ENCODE measurements at regions not wholly inside any gene's neighbourhood (a gene's known extent, or its start where the extent isn't known, plus 50 kb on each side); places are given as distances from the start of the nearest gene placed in this dataset.

GRCh38 chr18:39655341-39655740, 2089.7 kb upstream of the CELF4 start:
- no peak for DNase-seq (ENCODE audit: low read depth in 1 of 2, low spot score in 1 of 2)

- no peak for DNase-seq (ENCODE audit: low read depth in 1 of 2, low spot score in 1 of 2)
These were observed 2087.6 kb upstream of the CELF4 start for GRCh38 chr18:39653221-39653620.

- no peak for DNase-seq (ENCODE audit: low read depth in 1 of 2, low spot score in 1 of 2)
These were observed 2083.0 kb upstream of the CELF4 start for GRCh38 chr18:39648616-39649015.

GRCh38 chr18:39647627-39648534, 2082.3 kb upstream of the CELF4 start:
- no peak for DNase-seq (ENCODE audit: low read depth in 1 of 2, low spot score in 1 of 2)

- DNase-seq (ENCODE audit: low read depth in 1 of 2, low spot score in 1 of 2), result no peak
These were observed 2072.6 kb upstream of the CELF4 start for GRCh38 chr18:39638224-39638623.

- DNase-seq (ENCODE audit: low read depth in 1 of 2, low spot score in 1 of 2), result no peak
These were observed 2071.3 kb upstream of the CELF4 start for GRCh38 chr18:39636931-39637330.

GRCh38 chr18:39635966-39636365, 2070.4 kb upstream of the CELF4 start:
- DNase-seq (ENCODE audit: low read depth in 1 of 2, low spot score in 1 of 2), result no peak

GRCh38 chr18:39635192-39635591, 2069.6 kb upstream of the CELF4 start:
- DNase-seq (ENCODE audit: low read depth in 1 of 2, low spot score in 1 of 2), result no peak

- DNase-seq (ENCODE audit: low read depth in 1 of 2, low spot score in 1 of 2), result no peak
These were observed 2062.3 kb upstream of the CELF4 start for GRCh38 chr18:39627936-39628335.

GRCh38 chr18:39624961-39625360, 2059.4 kb upstream of the CELF4 start:
- no peak for DNase-seq (ENCODE audit: low read depth in 1 of 2, low spot score in 1 of 2)

GRCh38 chr18:39622431-39622830, 2056.8 kb upstream of the CELF4 start:
- no peak for DNase-seq (ENCODE audit: low read depth in 1 of 2, low spot score in 1 of 2)

GRCh38 chr18:39620551-39621168, 2055.1 kb upstream of the CELF4 start:
- no peak for DNase-seq (ENCODE audit: low read depth in 1 of 2, low spot score in 1 of 2)

GRCh38 chr18:39618265-39619003, 2052.8 kb upstream of the CELF4 start:
- DNase-seq (ENCODE audit: low read depth in 1 of 2, low spot score in 1 of 2), result no peak

GRCh38 chr18:39611381-39612100, 2045.9 kb upstream of the CELF4 start:
- DNase-seq (ENCODE audit: low read depth in 1 of 2, low spot score in 1 of 2), result no peak

- DNase-seq (ENCODE audit: low read depth in 1 of 2, low spot score in 1 of 2), result no peak
These were observed 2041.4 kb upstream of the CELF4 start for GRCh38 chr18:39607034-39607433.

- no peak for DNase-seq (ENCODE audit: low read depth in 1 of 2, low spot score in 1 of 2)
These were observed 2039.2 kb upstream of the CELF4 start for GRCh38 chr18:39604836-39605235.

- DNase-seq (ENCODE audit: low read depth in 1 of 2, low spot score in 1 of 2), result no peak
These were observed 2036.5 kb upstream of the CELF4 start for GRCh38 chr18:39602131-39602530.

GRCh38 chr18:39600894-39601293, 2035.3 kb upstream of the CELF4 start:
- DNase-seq (ENCODE audit: low read depth in 1 of 2, low spot score in 1 of 2), result no peak

- no peak for DNase-seq (ENCODE audit: low read depth in 1 of 2, low spot score in 1 of 2)
These were observed 2033.7 kb upstream of the CELF4 start for GRCh38 chr18:39599251-39599650.

GRCh38 chr18:39596891-39597290, 2031.3 kb upstream of the CELF4 start:
- DNase-seq (ENCODE audit: low read depth in 1 of 2, low spot score in 1 of 2), result no peak

- DNase-seq (ENCODE audit: low read depth in 1 of 2, low spot score in 1 of 2), result no peak
These were observed 2030.6 kb upstream of the CELF4 start for GRCh38 chr18:39596221-39596620.

All from stimulated activated CD4-positive, alpha-beta T cell treated with anti-CD3 and anti-CD28 coated beads, Interleukin-15, amount 100 ng/mL, for 1 hour (primary cell).